ENCODE measurements at regions not wholly inside any gene's neighbourhood (a gene's known extent, or its start where the extent isn't known, plus 50 kb on each side); places are given as distances from the start of the nearest gene placed in this dataset.

DNA sequence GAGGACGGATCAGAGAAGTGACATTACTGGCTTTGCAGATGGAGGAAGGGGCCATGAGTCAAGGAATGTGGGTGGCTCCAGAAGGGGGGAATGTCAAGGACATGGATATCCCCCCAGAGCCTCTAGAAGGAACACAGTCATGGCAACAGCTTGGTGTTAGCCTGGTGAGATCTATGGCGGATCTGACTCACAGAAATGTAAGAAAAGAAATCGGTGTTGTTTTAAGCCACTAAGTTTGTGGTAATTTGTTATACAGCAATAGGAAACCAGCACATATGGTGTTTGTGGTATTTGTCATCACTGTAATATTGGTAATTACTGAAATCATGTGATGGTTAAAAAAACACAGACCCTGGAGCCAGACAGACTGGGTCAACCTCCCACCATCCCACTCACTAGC is 236.2 kb downstream of the SETD4 start:
- TF ChIP-seq, protein P1, sequence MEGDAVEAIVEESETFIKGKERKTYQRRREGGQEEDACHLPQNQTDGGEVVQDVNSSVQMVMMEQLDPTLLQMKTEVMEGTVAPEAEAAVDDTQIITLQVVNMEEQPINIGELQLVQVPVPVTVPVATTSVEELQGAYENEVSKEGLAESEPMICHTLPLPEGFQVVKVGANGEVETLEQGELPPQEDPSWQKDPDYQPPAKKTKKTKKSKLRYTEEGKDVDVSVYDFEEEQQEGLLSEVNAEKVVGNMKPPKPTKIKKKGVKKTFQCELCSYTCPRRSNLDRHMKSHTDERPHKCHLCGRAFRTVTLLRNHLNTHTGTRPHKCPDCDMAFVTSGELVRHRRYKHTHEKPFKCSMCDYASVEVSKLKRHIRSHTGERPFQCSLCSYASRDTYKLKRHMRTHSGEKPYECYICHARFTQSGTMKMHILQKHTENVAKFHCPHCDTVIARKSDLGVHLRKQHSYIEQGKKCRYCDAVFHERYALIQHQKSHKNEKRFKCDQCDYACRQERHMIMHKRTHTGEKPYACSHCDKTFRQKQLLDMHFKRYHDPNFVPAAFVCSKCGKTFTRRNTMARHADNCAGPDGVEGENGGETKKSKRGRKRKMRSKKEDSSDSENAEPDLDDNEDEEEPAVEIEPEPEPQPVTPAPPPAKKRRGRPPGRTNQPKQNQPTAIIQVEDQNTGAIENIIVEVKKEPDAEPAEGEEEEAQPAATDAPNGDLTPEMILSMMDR (IDR thresholded peaks at IDR 0.05) = no peak
- TF ChIP-seq EP300 (IDR thresholded peaks at IDR 0.05) = no peak

All from suprapubic skin (tissue), 3 donors.